GM21360 (cell line): ENCODE measurements at regions not wholly inside any gene's neighbourhood (a gene's known extent, or its start where the extent isn't known, plus 50 kb on each side); places are given as distances from the start of the nearest gene placed in this dataset.
A peak's percentile ranks its signal among the peaks of the same experiment; 100 is the strongest.
"Not testable (repeated sequence)": the region's sequence is repeated elsewhere in the genome, so short reads cannot be mapped to it uniquely, and the experiment has no call there.

Source experiments
- ATAC-seq: cut with Tn5 transposase; IDR thresholded peaks from one replicate; pipeline ENCODE4 v1.9.1; 2021; ENCODE audit warnings: mild to moderate bottlenecking, moderate library complexity; ENCODE audit not compliant: unreplicated experiment

- ATAC-seq = no peak
Observed at GRCh38 chr7:11221984-11222383, 248.3 kb downstream of the PHF14 start.

- ATAC-seq = no peak
Observed at GRCh38 chr7:11224535-11224934, 250.9 kb downstream of the PHF14 start.

GRCh38 chr7:11228515-11228914, 254.8 kb downstream of the PHF14 start:
- ATAC-seq = no peak

GRCh38 chr7:11231190-11231589, 257.5 kb downstream of the PHF14 start:
- ATAC-seq = no peak

- no peak for ATAC-seq
Observed at GRCh38 chr7:11232462-11232861, 258.8 kb downstream of the PHF14 start.

- ATAC-seq = no peak
Observed at GRCh38 chr7:11233871-11234270, 260.2 kb downstream of the PHF14 start.

- ATAC-seq = no peak
Observed at GRCh38 chr7:11235491-11235890, 261.8 kb downstream of the PHF14 start.

- no peak for ATAC-seq
Observed at GRCh38 chr7:11236680-11237079, 263.0 kb downstream of the PHF14 start.

GRCh38 chr7:11237742-11238141, 264.1 kb downstream of the PHF14 start:
- no peak for ATAC-seq

- ATAC-seq = no peak
Observed at GRCh38 chr7:11239316-11239715, 265.6 kb downstream of the PHF14 start.

GRCh38 chr7:11243739-11244138, 270.1 kb downstream of the PHF14 start:
- no peak for ATAC-seq

- ATAC-seq = no peak
Observed at GRCh38 chr7:11244149-11244548, 270.5 kb downstream of the PHF14 start.

- ATAC-seq = no peak
Observed at GRCh38 chr7:11247545-11247944, 273.9 kb downstream of the PHF14 start.

- no peak for ATAC-seq
Observed at GRCh38 chr7:11251436-11251835, 277.8 kb downstream of the PHF14 start.

GRCh38 chr7:11252011-11252607, 278.4 kb downstream of the PHF14 start:
- no peak for ATAC-seq

- ATAC-seq = peak; percentile 58
Observed at GRCh38 chr7:11252705-11253272, 279.1 kb downstream of the PHF14 start.

GRCh38 chr7:11256501-11256900, 282.8 kb downstream of the PHF14 start:
- ATAC-seq = no peak

GRCh38 chr7:11261470-11261869, 287.8 kb downstream of the PHF14 start:
- ATAC-seq = no peak

GRCh38 chr7:11266101-11266500, 292.4 kb downstream of the PHF14 start:
- ATAC-seq = no peak

GRCh38 chr7:11272352-11272751, 298.7 kb downstream of the PHF14 start:
- ATAC-seq = no peak

- ATAC-seq = no peak
Observed at GRCh38 chr7:11274074-11274473, 300.4 kb downstream of the PHF14 start.

GRCh38 chr7:11281953-11282352, 308.3 kb downstream of the PHF14 start:
- ATAC-seq = no peak

GRCh38 chr7:11283584-11283983, 309.9 kb downstream of the PHF14 start:
- ATAC-seq = not testable (repeated sequence)
